Panc1 (cell line): ENCODE measurements at regions not wholly inside any gene's neighbourhood (a gene's known extent, or its start where the extent isn't known, plus 50 kb on each side); places are given as distances from the start of the nearest gene placed in this dataset.

ENCODE experiments used
- POLR2AphosphoS5 ChIP-seq: IDR thresholded peaks from 2 replicates; pipeline ENCODE4 v1.6.1; 2012; ENCODE audit warnings: mild to moderate bottlenecking, low read depth, low read length, moderate library complexity
- REST ChIP-seq, 2 experiments: IDR thresholded peaks; 2 replicates each; pipeline ENCODE4 v1.6.1; 2011 to 2012; ENCODE audit warnings: low read depth in 2 of 2, control low read depth in 1 of 2, low read length in 1 of 2, mild to moderate bottlenecking in 1 of 2, moderate library complexity in 1 of 2; ENCODE audit not compliant: insufficient read depth in 1 of 2
- SIN3A ChIP-seq: IDR thresholded peaks from 2 replicates; pipeline ENCODE4 v1.6.1; 2012; ENCODE audit warnings: low read depth, mild to moderate bottlenecking, low read length, moderate library complexity, borderline replicate concordance; ENCODE audit not compliant: insufficient read depth
- TCF7L2 ChIP-seq: IDR thresholded peaks from 2 replicates; pipeline ENCODE4 v1.6.1; 2011; ENCODE audit warnings: mild to moderate bottlenecking, low read depth, low read length, inconsistent platforms
- TF ChIP-seq, protein P1 (sequence below): fragments of 450-650 bp; IDR thresholded peaks from 2 replicates; pipeline ENCODE4 v1.5.1; 2017; ENCODE audit warnings: mild to moderate bottlenecking

- TF ChIP-seq, protein P1, sequence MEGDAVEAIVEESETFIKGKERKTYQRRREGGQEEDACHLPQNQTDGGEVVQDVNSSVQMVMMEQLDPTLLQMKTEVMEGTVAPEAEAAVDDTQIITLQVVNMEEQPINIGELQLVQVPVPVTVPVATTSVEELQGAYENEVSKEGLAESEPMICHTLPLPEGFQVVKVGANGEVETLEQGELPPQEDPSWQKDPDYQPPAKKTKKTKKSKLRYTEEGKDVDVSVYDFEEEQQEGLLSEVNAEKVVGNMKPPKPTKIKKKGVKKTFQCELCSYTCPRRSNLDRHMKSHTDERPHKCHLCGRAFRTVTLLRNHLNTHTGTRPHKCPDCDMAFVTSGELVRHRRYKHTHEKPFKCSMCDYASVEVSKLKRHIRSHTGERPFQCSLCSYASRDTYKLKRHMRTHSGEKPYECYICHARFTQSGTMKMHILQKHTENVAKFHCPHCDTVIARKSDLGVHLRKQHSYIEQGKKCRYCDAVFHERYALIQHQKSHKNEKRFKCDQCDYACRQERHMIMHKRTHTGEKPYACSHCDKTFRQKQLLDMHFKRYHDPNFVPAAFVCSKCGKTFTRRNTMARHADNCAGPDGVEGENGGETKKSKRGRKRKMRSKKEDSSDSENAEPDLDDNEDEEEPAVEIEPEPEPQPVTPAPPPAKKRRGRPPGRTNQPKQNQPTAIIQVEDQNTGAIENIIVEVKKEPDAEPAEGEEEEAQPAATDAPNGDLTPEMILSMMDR = no peak
- TF ChIP-seq POLR2AphosphoS5 = no peak
- no peak for TF ChIP-seq REST (IDR thresholded peaks at IDR 0.05; ENCODE audit: insufficient read depth in 1 of 2, low read depth in 2 of 2, low read length in 1 of 2)
- no peak for TF ChIP-seq SIN3A
- TF ChIP-seq TCF7L2 = no peak
These were observed 183.4 kb downstream of the TNFSF18 start for GRCh38 chr1:172867216-172867818.
